Stimulated activated CD8-positive, alpha-beta memory T cell treated with anti-CD3 and anti-CD28 coated beads, Interleukin-15, amount 100 ng/mL, for 1 hour (primary cell): ENCODE measurements at regions not wholly inside any gene's neighbourhood (a gene's known extent, or its start where the extent isn't known, plus 50 kb on each side); places are given as distances from the start of the nearest gene placed in this dataset.

ENCODE experiments used
- DNase-seq: peaks from one replicate; pipeline ENCODE4 v3.0.0-alpha.2; 2020; ENCODE audit warnings: low read depth

GRCh38 chr2:47315475-47315874 lies 53.6 kb upstream of the EPCAM start:
- DNase-seq: no peak

- no peak for DNase-seq
These were observed 55.4 kb upstream of the EPCAM start for GRCh38 chr2:47313728-47314127.

DNA sequence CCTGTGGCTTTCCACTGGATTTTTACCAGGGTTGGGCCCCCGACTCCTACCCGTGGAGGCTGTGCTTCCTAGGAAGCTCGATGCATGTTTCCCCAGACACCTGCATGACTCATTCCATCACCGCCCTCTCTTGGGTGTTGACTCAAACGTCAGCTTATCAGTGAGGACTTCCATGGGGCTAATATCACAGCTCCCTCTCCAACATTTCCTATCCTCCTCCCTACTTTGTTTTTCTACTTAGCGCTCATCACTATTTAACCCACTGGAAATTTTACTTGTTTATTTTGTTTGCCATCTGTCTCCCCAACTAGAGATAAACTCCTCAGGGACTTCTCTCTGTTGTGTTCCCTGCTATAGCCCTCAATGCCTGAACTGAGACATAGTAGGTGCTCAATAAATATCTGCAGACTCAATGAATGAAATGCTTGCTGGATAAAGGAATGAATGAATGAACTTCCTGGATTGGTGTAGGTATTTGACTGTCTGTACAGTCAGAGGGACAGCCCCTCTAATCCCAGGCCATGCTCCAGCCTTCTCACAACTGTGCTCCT lies 55.9 kb upstream of the EPCAM start:
- no peak for DNase-seq

GRCh38 chr2:47312491-47312850 lies 56.6 kb upstream of the EPCAM start:
- DNase-seq: no peak

- DNase-seq: no peak
These were observed 57.2 kb upstream of the EPCAM start for GRCh38 chr2:47311764-47312490.

DNA sequence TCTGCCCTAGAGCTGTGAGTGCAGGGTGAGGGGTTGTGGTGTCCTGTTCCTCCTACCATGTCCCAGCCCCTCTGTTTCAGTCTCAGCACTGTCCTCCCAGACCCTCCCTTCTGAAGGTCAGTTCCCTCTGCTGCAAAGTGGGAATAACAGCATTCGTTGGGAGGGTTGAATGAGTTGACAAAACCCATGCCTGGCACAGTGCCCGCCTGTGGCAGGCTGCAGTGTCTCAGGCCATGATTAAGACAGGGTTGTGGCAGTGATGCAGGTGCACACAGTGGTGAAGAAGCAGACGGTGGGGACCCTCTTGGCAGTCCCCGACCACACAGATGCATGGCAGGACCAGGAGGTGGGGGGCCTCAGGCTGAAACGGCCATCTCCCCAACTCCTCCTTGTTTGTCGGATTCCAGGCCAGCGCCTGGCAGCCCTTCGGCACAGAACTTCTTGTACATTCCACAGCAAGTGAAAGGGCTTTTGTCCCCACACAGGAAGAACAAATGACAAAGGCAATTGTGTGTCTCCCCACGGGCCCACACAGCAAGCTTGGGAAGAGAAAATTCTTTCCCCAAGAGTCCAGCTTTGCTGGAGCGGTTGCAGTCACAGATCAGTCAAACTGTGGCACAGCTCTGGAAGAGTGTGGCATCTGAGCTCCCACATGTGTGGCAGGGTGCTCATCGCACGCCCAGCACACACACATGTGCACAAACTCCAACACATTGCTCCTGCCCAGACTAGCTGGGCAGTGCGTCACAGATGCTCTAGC lies 58.1 kb upstream of the EPCAM start:
- DNase-seq: no peak

GRCh38 chr2:47309952-47310800 lies 58.9 kb upstream of the EPCAM start:
- DNase-seq: no peak

DNA sequence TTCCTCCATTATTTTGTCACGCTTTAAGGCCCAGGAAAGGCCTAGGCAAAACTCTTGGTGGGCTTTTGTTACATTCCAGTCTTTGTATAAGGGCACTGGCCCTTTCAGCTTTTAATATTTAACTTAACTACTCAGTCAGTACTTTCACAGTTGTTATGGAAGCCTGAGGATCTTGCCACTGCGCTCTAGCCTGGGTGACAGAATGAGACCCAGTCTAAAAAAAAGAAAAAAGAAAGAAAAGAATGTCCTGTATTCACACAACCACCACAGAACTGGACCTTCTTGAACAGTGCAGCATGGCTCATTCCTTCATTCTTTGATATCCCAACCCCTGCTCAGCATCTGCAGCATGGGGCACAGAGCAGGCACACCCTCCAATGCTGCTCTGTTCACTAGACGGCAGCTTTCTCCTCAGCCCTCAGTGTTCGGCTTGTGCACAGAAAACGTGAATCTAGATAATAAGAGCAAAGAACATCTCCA lies 59.6 kb upstream of the EPCAM start:
- no peak for DNase-seq

DNA sequence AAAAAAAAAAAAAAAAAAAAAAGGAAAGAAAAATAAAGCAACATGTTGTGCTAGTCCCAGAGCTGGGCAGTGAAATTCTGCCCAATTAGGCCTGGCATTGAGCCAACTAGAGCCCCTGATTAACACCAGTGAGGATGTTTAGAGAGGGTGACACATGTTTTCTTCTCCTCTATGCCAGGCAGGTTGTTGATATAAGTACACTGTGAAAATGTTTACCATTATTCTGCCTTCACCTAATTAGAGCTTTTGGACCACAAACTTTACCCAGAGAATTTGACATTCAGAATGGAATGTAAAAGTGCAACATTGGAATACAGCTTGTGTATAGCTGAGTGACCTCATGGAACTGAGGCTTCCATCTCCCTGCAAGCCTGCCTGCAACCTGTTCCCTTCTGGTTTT lies 62.0 kb upstream of the EPCAM start:
- no peak for DNase-seq

- no peak for DNase-seq
These were observed 64.5 kb upstream of the EPCAM start for GRCh38 chr2:47304654-47305053.

GRCh38 chr2:47303341-47304148 lies 65.6 kb upstream of the EPCAM start:
- DNase-seq: no peak

DNA sequence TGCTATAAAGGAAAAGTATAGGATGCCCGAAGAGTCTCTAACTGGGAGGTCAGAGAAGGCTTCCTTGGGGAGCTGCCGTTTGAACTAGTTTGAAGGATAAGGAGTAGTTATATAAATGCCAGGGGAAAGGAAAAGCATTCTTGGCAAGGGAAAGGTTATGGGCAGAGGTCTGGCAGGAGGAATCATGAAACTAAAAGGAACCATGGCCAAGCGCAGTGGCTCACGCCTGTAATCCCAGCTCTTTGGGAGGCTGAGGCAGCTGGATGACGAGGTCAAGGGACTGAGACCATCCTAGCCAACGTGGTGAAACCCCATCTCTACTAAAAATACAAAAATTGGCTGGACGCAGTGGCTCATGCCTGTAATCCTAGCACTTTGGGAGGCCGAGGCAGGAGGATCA lies 66.8 kb upstream of the EPCAM start:
- no peak for DNase-seq

DNA sequence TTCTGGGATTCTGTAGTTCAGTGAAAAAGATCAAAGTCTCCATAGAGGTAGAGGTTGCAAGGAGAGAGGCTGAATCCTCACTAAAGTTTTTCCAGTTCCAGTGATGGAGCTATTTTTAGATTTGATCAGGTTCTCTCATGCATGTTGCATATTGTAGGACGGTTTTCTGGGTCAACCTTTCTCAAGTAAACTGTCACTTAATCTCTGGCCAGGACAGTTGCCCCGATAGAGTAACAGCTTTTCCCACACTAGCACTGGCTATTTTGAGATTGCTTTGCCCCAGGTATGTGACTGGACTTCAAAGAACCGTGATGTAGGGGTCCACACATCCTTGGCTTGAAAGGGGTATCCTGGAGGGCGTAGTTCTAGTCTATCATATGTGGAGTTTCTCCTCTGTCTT lies 67.4 kb upstream of the EPCAM start:
- DNase-seq: no peak

DNA sequence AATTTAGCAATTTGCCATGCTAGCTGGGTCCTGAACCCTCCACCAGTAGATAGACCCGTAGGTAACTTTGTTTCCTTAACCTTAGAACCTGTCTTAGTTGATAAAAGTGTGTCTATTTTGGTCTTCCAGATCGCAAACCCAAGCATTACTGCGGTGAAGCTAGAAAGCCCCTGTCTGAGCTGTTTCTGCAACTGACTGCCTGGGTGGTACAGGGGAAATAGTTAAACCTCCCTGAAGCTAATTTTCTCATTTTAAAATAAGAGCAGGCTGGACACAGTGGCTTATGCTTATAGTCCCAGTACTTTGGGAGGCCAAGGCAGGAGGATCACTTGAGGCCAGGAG lies 67.9 kb upstream of the EPCAM start:
- DNase-seq: no peak

GRCh38 chr2:47300609-47301276 lies 68.4 kb upstream of the EPCAM start:
- no peak for DNase-seq

DNA sequence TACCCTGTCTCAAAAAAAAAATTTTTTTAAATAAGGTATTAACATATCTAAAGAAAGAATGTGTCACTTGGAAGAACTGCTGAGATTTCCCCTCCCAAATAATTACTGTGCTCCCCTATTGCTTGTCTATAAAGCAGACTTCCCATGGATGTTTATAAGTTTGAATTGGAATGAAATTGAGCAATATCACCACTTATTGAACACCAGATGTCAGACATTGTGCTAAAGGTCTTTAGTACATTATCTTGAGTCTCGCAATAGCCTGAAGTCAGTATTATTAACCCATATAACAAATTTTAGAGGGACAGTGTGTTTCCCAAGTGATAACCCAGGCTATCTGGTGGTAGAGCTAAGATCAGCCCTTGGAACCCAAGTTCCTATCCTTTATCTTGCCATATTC lies 69.0 kb upstream of the EPCAM start:
- no peak for DNase-seq

DNA sequence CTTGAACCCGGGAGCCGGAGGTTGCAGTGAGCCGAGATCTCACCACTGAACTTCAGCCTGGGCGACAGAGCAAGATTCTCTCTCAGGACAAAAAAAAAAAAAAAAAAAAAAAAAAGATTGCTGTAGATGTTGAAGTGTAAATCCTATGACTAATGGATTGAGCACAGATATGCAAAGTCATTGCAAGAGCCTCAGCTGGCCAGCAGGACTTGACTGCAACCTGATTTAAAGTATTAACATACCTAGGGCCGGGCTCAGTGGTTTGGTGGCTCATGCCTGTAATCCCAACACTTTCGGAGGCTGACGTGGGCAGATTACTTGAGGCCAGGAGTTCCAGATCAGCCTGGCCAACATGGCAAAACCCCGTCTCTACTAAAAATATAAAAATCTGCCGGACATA lies 69.6 kb upstream of the EPCAM start:
- no peak for DNase-seq

DNA sequence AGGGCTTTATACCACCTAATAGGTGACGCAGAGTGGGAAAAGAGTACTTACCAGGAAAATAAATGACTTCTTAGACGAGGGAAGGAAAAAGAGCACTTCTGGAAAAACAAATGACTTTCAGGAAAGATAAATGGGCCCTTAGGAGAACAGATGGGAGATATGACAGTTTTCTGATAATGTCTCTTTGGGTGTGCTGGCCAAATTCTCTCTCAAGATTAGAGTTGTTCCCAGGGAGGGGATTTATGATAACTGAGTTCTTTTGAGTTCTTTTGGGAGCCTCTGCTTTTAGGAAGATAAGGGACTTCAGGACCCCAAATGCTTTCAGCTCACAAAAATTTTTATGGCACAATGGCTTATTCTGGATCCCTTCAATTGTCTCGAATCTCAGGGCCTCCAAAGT lies 70.3 kb upstream of the EPCAM start:
- no peak for DNase-seq

DNA sequence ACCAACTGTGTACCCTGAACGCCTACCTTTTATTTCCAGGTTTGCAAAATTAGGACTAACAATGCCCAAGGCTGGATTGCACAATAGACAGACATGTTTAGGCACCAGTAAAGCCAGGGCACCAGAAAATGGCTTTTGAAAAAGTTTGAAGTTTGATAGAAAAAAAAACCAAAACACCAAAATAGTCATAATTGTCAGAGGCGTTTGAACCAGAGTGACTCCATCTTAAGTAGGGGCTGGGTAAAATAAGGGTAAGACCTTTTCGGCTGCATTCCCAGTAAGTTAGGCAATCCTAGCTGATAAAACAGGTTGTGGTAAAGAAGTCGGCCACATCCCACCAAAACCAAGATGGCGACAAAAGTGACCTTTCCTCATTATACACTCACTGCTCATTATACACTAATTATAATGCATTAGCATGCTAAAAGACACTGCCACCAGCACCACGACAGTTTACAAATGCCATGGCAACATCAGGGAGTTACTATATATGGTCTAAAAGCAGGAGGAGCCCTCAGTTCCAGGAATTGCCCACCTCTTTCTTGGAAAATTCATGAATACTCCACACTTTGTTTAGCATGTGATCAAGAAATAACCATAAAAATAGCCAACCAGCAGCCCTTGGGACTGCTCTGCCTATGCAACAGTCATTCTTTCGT lies 71.2 kb upstream of the EPCAM start:
- DNase-seq: no peak

DNA sequence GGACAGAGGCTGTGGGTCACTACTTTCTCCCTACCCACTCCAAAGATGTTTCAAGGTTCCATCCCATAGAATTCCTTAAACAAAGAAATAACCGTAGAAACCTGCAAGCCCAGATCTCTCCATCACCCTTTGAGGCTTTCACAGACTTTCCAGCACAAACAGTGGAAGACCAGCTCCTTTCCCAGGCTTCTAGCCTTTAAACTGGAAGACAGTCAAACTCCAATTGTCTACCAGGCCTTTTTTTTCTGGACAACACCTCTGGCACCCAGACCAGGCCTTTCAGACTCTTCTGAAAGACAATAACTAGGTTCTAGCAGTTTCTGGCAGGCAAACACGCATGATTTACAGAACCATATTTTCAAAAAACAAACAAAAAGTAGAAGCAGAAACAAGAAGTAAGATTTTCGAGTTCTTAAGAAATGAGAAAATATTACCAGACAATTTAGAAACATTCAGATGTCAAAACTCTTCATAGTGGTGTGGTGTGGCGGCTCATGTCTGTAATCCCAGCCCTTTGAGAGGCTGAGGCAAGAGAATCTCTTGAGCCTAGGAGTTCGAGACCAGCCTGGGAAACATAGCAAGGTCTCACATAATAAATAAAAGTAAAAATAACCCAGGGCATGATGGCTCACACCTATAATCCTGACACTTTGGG lies 73.0 kb upstream of the EPCAM start:
- no peak for DNase-seq
